ENCODE measurements at regions not wholly inside any gene's neighbourhood (a gene's known extent, or its start where the extent isn't known, plus 50 kb on each side); places are given as distances from the start of the nearest gene placed in this dataset.

GRCh38 chr7:66867198-66867790 lies 53.7 kb upstream of the TMEM248 start (continued):
- TF ChIP-seq USF1 (CRISPR knock-in tag; IDR thresholded peaks at IDR 0.05) = no peak

- CTCF ChIA-PET = interaction anchor here (1.2 kb wide), 1 partner anchor 35 kb away, joined by 4 read pairs; no protein-coding TSS in a partner anchor
- no peak for DNase-seq (ENCODE audit: low spot score)
- Mint-ChIP-seq H3K27me3 (ENCODE audit: low read depth) (no peaks in the 10 kb centered on the region), H3K9me3 (no peaks in the 10 kb centered on the region), H3K36me3 (peaks cover 4% of the 10 kb centered on the region), H3K27ac (peak overlapping the region; percentile 29; the same call in 1 of the 2 replicates), H3K4me3 (no peak overlapping the region), H3K4me1 (peaks cover 36% of the 10 kb centered on the region)
- POLR2A ChIA-PET = no interaction called here
- TF ChIP-seq MLX (CRISPR knock-in tag; IDR thresholded peaks at IDR 0.05) = no peak
- no peak for TF ChIP-seq USF2 (CRISPR knock-in tag; IDR thresholded peaks at IDR 0.05)
- TF ChIP-seq SMAD4 (CRISPR knock-in tag; IDR thresholded peaks at IDR 0.05) = no peak
- ATAC-seq = no peak
Observed at GRCh38 chr7:66869660-66870450, 51.2 kb upstream of the TMEM248 start.

- no peak overlapping the region for H3K27ac Mint-ChIP-seq
Observed at GRCh38 chr7:66871076-66871475, 49.9 kb upstream of the TMEM248 start.

More at GRCh38 chr7:66871076-66871475, 49.9 kb upstream of the TMEM248 start:
- H3K36me3 Mint-ChIP-seq = peaks cover 4% of the 10 kb centered on the region
- DNase-seq (ENCODE audit: low spot score) (no peak), ATAC-seq (no peak)
- no peak for TF ChIP-seq ATF2 (CRISPR knock-in tag; IDR thresholded peaks at IDR 0.05; ENCODE audit: borderline replicate concordance, low read depth)
- no peak for TF ChIP-seq TCF7 (CRISPR knock-in tag; IDR thresholded peaks at IDR 0.05; ENCODE audit: low read depth)
- TF ChIP-seq IRF1 (CRISPR knock-in tag; IDR thresholded peaks at IDR 0.05) = no peak
- no peak for TF ChIP-seq ZNF423 (CRISPR knock-in tag; IDR thresholded peaks at IDR 0.05)
- no peak for TF ChIP-seq RORB (CRISPR knock-in tag; IDR thresholded peaks at IDR 0.05)
- TF ChIP-seq NR2C2 (CRISPR knock-in tag; IDR thresholded peaks at IDR 0.05) = no peak
- TF ChIP-seq ATF6 (CRISPR knock-in tag; IDR thresholded peaks at IDR 0.05) = no peak
- TF ChIP-seq NFYB (CRISPR knock-in tag; conservative IDR thresholded peaks at IDR 0.05; ENCODE audit: low read depth) = no peak
- TF ChIP-seq ZNF532 (CRISPR knock-in tag; IDR thresholded peaks at IDR 0.05; ENCODE audit: borderline replicate concordance) = no peak
- no peak for TF ChIP-seq TEAD1 (CRISPR knock-in tag; IDR thresholded peaks at IDR 0.05)
- no peak for TF ChIP-seq ZNF512 (CRISPR knock-in tag; IDR thresholded peaks at IDR 0.05; ENCODE audit: borderline replicate concordance)
- H3K4me1 Mint-ChIP-seq = peaks cover 34% of the 10 kb centered on the region
- no peaks in the 10 kb centered on the region for H3K27me3 Mint-ChIP-seq (ENCODE audit: low read depth)
- no peak overlapping the region for H3K4me3 Mint-ChIP-seq
- POLR2A ChIA-PET = no interaction called here
- CTCF ChIA-PET = no interaction called here
- H3K9me3 Mint-ChIP-seq = no peaks in the 10 kb centered on the region
